H9 (cell line): ENCODE measurements at regions not wholly inside any gene's neighbourhood (a gene's known extent, or its start where the extent isn't known, plus 50 kb on each side); places are given as distances from the start of the nearest gene placed in this dataset.
"Not testable (repeated sequence)": the region's sequence is repeated elsewhere in the genome, so short reads cannot be mapped to it uniquely, and the experiment has no call there.

Experiments used
- DNase-seq: peaks from one replicate; pipeline ENCODE4 v3.0.0-alpha.2; 2017
- H2AFZ ChIP-seq: one replicate; pipeline ENCODE4 v1.6.1; 2013; ENCODE audit warnings: mild to moderate bottlenecking, low read length, control low read depth, moderate library complexity
- H2AK5ac ChIP-seq: 2 replicates; pipeline ENCODE4 v1.6.1; 2013; ENCODE audit warnings: low read length, control low read depth, mixed read lengths; ENCODE audit not compliant: insufficient read length
- H2BK120ac ChIP-seq: one replicate; pipeline ENCODE4 v1.6.1; 2013; ENCODE audit warnings: low read depth, mild to moderate bottlenecking, low read length, control low read depth, inconsistent platforms; ENCODE audit not compliant: poor library complexity, severe bottlenecking
- H2BK12ac ChIP-seq: 2 replicates; pipeline ENCODE4 v1.6.1; 2013; ENCODE audit warnings: low read length, control low read depth, mixed read lengths, low read depth; ENCODE audit not compliant: insufficient read length
- H2BK15ac ChIP-seq: 2 replicates; pipeline ENCODE4 v1.6.1; 2013; ENCODE audit warnings: low read depth, low read length, control low read depth
- H2BK20ac ChIP-seq: one replicate; pipeline ENCODE4 v1.6.1; 2013; ENCODE audit warnings: low read depth, mild to moderate bottlenecking, low read length, control low read depth, inconsistent platforms; ENCODE audit not compliant: poor library complexity, severe bottlenecking
- H2BK5ac ChIP-seq: 2 replicates; pipeline ENCODE4 v1.6.1; 2013; ENCODE audit warnings: low read length, control low read depth, mixed read lengths; ENCODE audit not compliant: insufficient read length
- H3K14ac ChIP-seq: 2 replicates; pipeline ENCODE4 v1.6.1; 2013; ENCODE audit warnings: low read length, control low read depth; ENCODE audit not compliant: insufficient read depth
- H3K18ac ChIP-seq: 2 replicates; pipeline ENCODE4 v1.6.1; 2013; ENCODE audit warnings: low read depth, mild to moderate bottlenecking, mixed read lengths, low read length, control low read depth; ENCODE audit not compliant: insufficient read length
- H3K23ac ChIP-seq: 2 replicates; pipeline ENCODE4 v1.6.1; 2013; ENCODE audit warnings: low read length, control low read depth, mixed read lengths, low read depth; ENCODE audit not compliant: insufficient read length
- H3K23me2 ChIP-seq: 2 replicates; pipeline ENCODE4 v1.6.1; 2013; ENCODE audit warnings: low read depth, mild to moderate bottlenecking, mixed read lengths, low read length, control low read depth; ENCODE audit not compliant: insufficient read length, poor library complexity, severe bottlenecking
- H3K27ac ChIP-seq: 2 replicates; pipeline ENCODE4 v1.5.1; 2013; ENCODE audit warnings: low read length, control low read depth, mixed read lengths, low read depth; ENCODE audit not compliant: insufficient read length
- H3K27me3 ChIP-seq: 2 replicates; pipeline ENCODE4 v1.6.1; 2013; ENCODE audit warnings: low read length, control low read depth, inconsistent platforms; ENCODE audit not compliant: insufficient read depth
- H3K4ac ChIP-seq: 2 replicates; pipeline ENCODE4 v1.6.1; 2013; ENCODE audit warnings: low read depth, mild to moderate bottlenecking, control low read depth, inconsistent platforms, low read length, moderate library complexity
- H3K4me1 ChIP-seq: 2 replicates; pipeline ENCODE4 v1.6.1; 2013; ENCODE audit warnings: low read length, control low read depth, inconsistent platforms; ENCODE audit not compliant: insufficient read depth
- H3K4me2 ChIP-seq: 2 replicates; pipeline ENCODE4 v1.6.1; 2013; ENCODE audit warnings: low read length, control low read depth, mixed read lengths; ENCODE audit not compliant: insufficient read length, insufficient read depth
- H3K56ac ChIP-seq: 2 replicates; pipeline ENCODE4 v1.6.1; 2013; ENCODE audit warnings: low read depth, mild to moderate bottlenecking, mixed read lengths, low read length, control low read depth; ENCODE audit not compliant: insufficient read length
- H3K79me1 ChIP-seq: 2 replicates; pipeline ENCODE4 v1.6.1; 2013; ENCODE audit warnings: low read depth, mild to moderate bottlenecking, moderate library complexity, low read length, control low read depth, inconsistent platforms; ENCODE audit not compliant: insufficient read depth, poor library complexity, severe bottlenecking
- H3K79me2 ChIP-seq: 2 replicates; pipeline ENCODE4 v1.6.1; 2013; ENCODE audit warnings: low read length, control low read depth, inconsistent platforms; ENCODE audit not compliant: insufficient read depth
- H3K9ac ChIP-seq: 2 replicates; pipeline ENCODE4 v1.6.1; 2013; ENCODE audit warnings: low read length, control low read depth, mixed read lengths; ENCODE audit not compliant: insufficient read length; ENCODE audit errors: extremely low read depth
- H3K9me3 ChIP-seq: one replicate; pipeline ENCODE4 v1.6.1; 2013; ENCODE audit warnings: low read depth, low read length, inconsistent platforms; ENCODE audit not compliant: control insufficient read depth
- H3T11ph ChIP-seq: one replicate; pipeline ENCODE4 v1.6.1; 2013; ENCODE audit warnings: mild to moderate bottlenecking, low read length, control low read depth, inconsistent platforms
- H4K20me1 ChIP-seq: one replicate; pipeline ENCODE4 v1.6.1; 2013; ENCODE audit not compliant: control insufficient read depth, insufficient read length, insufficient read depth
- H4K5ac ChIP-seq: 2 replicates; pipeline ENCODE4 v1.6.1; 2013; ENCODE audit warnings: low read depth, mild to moderate bottlenecking, mixed read lengths, low read length, control low read depth; ENCODE audit not compliant: insufficient read length
- H4K8ac ChIP-seq: replicated peaks from 2 replicates; pipeline ENCODE4 v1.6.1; 2013; ENCODE audit warnings: low read length, control low read depth, mixed read lengths, low read depth; ENCODE audit not compliant: insufficient read length
- H4K91ac ChIP-seq: 2 replicates; pipeline ENCODE4 v1.6.1; 2013; ENCODE audit warnings: low read depth, mild to moderate bottlenecking, moderate library complexity, mixed read lengths, low read length, control low read depth; ENCODE audit not compliant: insufficient read length
- H3K27ac Mint-ChIP-seq, 3 experiments: 2 replicates in 2 of 3; 3 replicates in 1 of 3; pipeline ENCODE4 v1.8.0; 2020 to 2021; ENCODE audit warnings: mixed read lengths in 3 of 3, mild to moderate bottlenecking in 1 of 3, moderate library complexity in 1 of 3
- H3K27me3 Mint-ChIP-seq: 2 replicates; pipeline ENCODE4 v1.8.0; 2021; ENCODE audit warnings: low read depth, mild to moderate bottlenecking, moderate library complexity, mixed read lengths
- H3K36me3 Mint-ChIP-seq, 3 experiments: 2 replicates in 2 of 3; 3 replicates in 1 of 3; pipeline ENCODE4 v1.8.0; 2020 to 2021; ENCODE audit warnings: low read depth in 3 of 3, mixed read lengths in 3 of 3; ENCODE audit not compliant: insufficient read depth in 1 of 3
- H3K4me1 Mint-ChIP-seq, 2 experiments: 2 replicates each; pipeline ENCODE4 v1.8.0; 2020; ENCODE audit warnings: mixed read lengths in 2 of 2
- H3K4me3 Mint-ChIP-seq, 2 experiments: 2 replicates in 1 of 2; 3 replicates in 1 of 2; pipeline ENCODE4 v1.8.0; 2020 to 2021; ENCODE audit warnings: mild to moderate bottlenecking in 2 of 2, mixed read lengths in 2 of 2, moderate library complexity in 1 of 2
- H3K9me3 Mint-ChIP-seq, 2 experiments: 2 replicates in 1 of 2; 3 replicates in 1 of 2; pipeline ENCODE4 v1.8.0; 2020; ENCODE audit warnings: mild to moderate bottlenecking in 2 of 2, mixed read lengths in 2 of 2, moderate library complexity in 1 of 2
- CTCF ChIP-seq: fragments of 200-600 bp; sonication (generic); conservative IDR thresholded peaks from 3 replicates; pipeline ENCODE4 v1.8.0; 2021; ENCODE audit warnings: antibody characterized with exemption, mild to moderate bottlenecking
- WGBS: extraction: QIAGEN DNeasy Blood & Tissue Kit; methylation state at CpG from one replicate; pipeline ENCODE4 v1.1.7; 2013; ENCODE audit warnings: missing lambda C conversion rate, low lambda C conversion rate, mixed read lengths; ENCODE audit not compliant: insufficient read length; ENCODE audit errors: extremely low coverage; 5-methylcytosine and 5-hydroxymethylcytosine counted together

- no peak overlapping the region for H3K4ac ChIP-seq
- H3K56ac ChIP-seq = no peak overlapping the region
- H3K23me2 ChIP-seq = no peaks in the 10 kb centered on the region
- H3K9ac ChIP-seq = no peak overlapping the region
- H3K4me2 ChIP-seq = no peak overlapping the region
- H3K9me3 Mint-ChIP-seq = peaks cover 9 to 11% of the 10 kb centered on the region in 2 experiments; a peak in 4 of 5 replicates
- H3K23ac ChIP-seq = no peak overlapping the region
- no peaks in the 10 kb centered on the region for H3K79me1 ChIP-seq
- H3T11ph ChIP-seq = no peak overlapping the region
- no peaks in the 10 kb centered on the region for H3K4me1 ChIP-seq
- no peak overlapping the region for H2AFZ ChIP-seq
- H2BK5ac ChIP-seq = no peak overlapping the region
- WGBS = no CpG with 5 or more reads among the region's 1 CpG
- H2BK15ac ChIP-seq = no peak overlapping the region
- no peak overlapping the region for H2BK12ac ChIP-seq
- H4K20me1 ChIP-seq = no peaks in the 10 kb centered on the region
- H3K36me3 Mint-ChIP-seq = peaks cover 0 to 10% (median 4%) of the 10 kb centered on the region in 3 experiments; a peak in 3 of 7 replicates
- H4K5ac ChIP-seq = no peak overlapping the region
- H3K4me3 Mint-ChIP-seq = no peak overlapping the region
- TF ChIP-seq CTCF = no peak
- H3K27me3 Mint-ChIP-seq = no peaks in the 10 kb centered on the region; the same call in 1 of the 2 replicates
- H4K8ac ChIP-seq = no peak overlapping the region
- no peaks in the 10 kb centered on the region for H3K27me3 ChIP-seq
- H3K27ac Mint-ChIP-seq = no peak overlapping the region
- DNase-seq = no peak
- H3K27ac ChIP-seq = no peak overlapping the region
- no peak overlapping the region for H3K14ac ChIP-seq
- H3K9me3 ChIP-seq = no peaks in the 10 kb centered on the region
- no peak overlapping the region for H2BK120ac ChIP-seq
- peaks cover 5 to 9% of the 10 kb centered on the region in 2 experiments; a peak in 3 of 4 replicates for H3K4me1 Mint-ChIP-seq
- no peak overlapping the region for H4K91ac ChIP-seq
- H3K79me2 ChIP-seq = no peaks in the 10 kb centered on the region
- no peak overlapping the region for H2BK20ac ChIP-seq
- no peak overlapping the region for H2AK5ac ChIP-seq
- H3K18ac ChIP-seq = no peak overlapping the region
These were observed 362.6 kb upstream of the CHORDC1 start for GRCh38 chr11:90585491-90585890.

DNA sequence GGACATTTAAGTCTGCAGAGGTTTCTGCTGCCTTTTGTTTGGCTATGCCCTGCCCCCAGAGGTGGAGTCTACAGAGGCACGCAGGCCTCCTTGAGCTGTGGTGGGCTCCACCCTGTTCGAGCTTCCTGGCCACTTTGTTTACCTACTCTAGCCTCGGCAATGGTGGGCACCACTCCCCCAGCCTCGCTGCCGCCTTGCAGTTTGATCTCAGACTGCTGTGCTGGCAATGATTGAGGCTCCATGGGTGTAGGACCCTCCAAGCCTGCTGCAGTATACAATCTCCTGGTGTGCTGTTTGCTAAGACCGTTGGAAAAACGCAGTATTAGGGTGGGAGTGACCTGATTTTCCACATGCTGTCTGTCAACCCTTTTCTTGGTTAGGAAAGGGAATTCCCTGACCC is 360.1 kb upstream of the CHORDC1 start:
- not testable (repeated sequence) for H3K27me3 Mint-ChIP-seq, H3K4me2 ChIP-seq, H2BK15ac ChIP-seq, H2AFZ ChIP-seq, H2BK12ac ChIP-seq, H3K27ac Mint-ChIP-seq, H4K91ac ChIP-seq, H3K4me1 Mint-ChIP-seq, H2BK120ac ChIP-seq, H3K27me3 ChIP-seq, DNase-seq, H3K79me2 ChIP-seq, H3K27ac ChIP-seq, H3K79me1 ChIP-seq, H3K9me3 ChIP-seq, H3K18ac ChIP-seq, H2BK20ac ChIP-seq, H3K9ac ChIP-seq, H2BK5ac ChIP-seq, H3T11ph ChIP-seq, H2AK5ac ChIP-seq, H4K20me1 ChIP-seq, H3K23me2 ChIP-seq, H4K5ac ChIP-seq, H3K4ac ChIP-seq, H4K8ac ChIP-seq, H3K23ac ChIP-seq, H3K56ac ChIP-seq, H3K4me1 ChIP-seq, H3K4me3 Mint-ChIP-seq, H3K14ac ChIP-seq
- Mint-ChIP-seq H3K9me3 (peaks cover 9 to 13% of the 10 kb centered on the region in 2 experiments; a peak in 4 of 5 replicates), H3K36me3 (peaks cover 3 to 14% (median 4%) of the 10 kb centered on the region in 3 experiments; a peak in 3 of 7 replicates)
- no CpG with 5 or more reads among the region's 7 CpGs for WGBS
